Suprapubic skin (tissue), 4 donors: ENCODE measurements at regions not wholly inside any gene's neighbourhood (a gene's known extent, or its start where the extent isn't known, plus 50 kb on each side); places are given as distances from the start of the nearest gene placed in this dataset.

ENCODE experiments used
- EP300 ChIP-seq: sonication (generic); formaldehyde crosslinking; IDR thresholded peaks from one replicate; pipeline ENCODE4 v1.6.1; 2017; ENCODE audit warnings: antibody characterized with exemption
- POLR2A ChIP-seq, 2 donors: fragments of 450-650 bp; IDR thresholded peaks; one replicate each; pipeline ENCODE4 v1.6.1; 2017; ENCODE audit warnings: antibody characterized with exemption in 2 of 2, mild to moderate bottlenecking in 2 of 2, moderate library complexity in 2 of 2
- POLR2AphosphoS5 ChIP-seq, 3 donors: sonication (generic); formaldehyde crosslinking; IDR thresholded peaks; one replicate each; pipeline ENCODE4 v1.6.1; 2017; ENCODE audit warnings: antibody characterized with exemption in 3 of 3
- TF ChIP-seq, protein P1 (sequence below), 2 donors: fragments of 200-600 bp in 1 of 2; fragments of 450-650 bp in 1 of 2; sonication (generic) in 1 of 2; IDR thresholded peaks; one replicate each; pipeline ENCODE4 v1.5.1; 2016 to 2019; ENCODE audit warnings: antibody characterized with exemption in 2 of 2, mild to moderate bottlenecking in 1 of 2, moderate library complexity in 1 of 2

DNA sequence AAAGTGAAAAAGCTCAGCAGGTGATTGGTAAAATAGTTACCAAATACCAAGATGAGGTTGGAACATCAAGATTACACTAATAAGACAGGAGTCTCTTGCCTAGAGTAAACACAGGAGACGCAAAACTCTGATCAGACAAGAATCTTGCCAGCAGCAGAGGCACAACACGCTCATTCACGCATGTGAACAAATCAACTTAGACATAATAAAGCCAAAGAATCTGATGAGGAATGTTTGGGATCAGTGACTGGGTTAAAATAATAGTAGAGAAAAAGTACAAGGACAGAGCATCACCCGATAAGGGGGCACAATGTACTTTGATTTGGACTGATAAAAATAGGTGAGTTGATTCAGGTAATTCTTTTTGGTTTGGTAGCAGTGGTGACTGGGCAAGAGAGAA, 159.5 kb upstream of the GRIP1 start:
- TF ChIP-seq POLR2A (IDR thresholded peaks at IDR 0.05) (no peak), EP300 (no peak), POLR2AphosphoS5 (IDR thresholded peaks at IDR 0.05) (no peak)
- TF ChIP-seq, protein P1, sequence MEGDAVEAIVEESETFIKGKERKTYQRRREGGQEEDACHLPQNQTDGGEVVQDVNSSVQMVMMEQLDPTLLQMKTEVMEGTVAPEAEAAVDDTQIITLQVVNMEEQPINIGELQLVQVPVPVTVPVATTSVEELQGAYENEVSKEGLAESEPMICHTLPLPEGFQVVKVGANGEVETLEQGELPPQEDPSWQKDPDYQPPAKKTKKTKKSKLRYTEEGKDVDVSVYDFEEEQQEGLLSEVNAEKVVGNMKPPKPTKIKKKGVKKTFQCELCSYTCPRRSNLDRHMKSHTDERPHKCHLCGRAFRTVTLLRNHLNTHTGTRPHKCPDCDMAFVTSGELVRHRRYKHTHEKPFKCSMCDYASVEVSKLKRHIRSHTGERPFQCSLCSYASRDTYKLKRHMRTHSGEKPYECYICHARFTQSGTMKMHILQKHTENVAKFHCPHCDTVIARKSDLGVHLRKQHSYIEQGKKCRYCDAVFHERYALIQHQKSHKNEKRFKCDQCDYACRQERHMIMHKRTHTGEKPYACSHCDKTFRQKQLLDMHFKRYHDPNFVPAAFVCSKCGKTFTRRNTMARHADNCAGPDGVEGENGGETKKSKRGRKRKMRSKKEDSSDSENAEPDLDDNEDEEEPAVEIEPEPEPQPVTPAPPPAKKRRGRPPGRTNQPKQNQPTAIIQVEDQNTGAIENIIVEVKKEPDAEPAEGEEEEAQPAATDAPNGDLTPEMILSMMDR (IDR thresholded peaks at IDR 0.05), result no peak
